ENCODE measurements at regions not wholly inside any gene's neighbourhood (a gene's known extent, or its start where the extent isn't known, plus 50 kb on each side); places are given as distances from the start of the nearest gene placed in this dataset.
A peak's percentile ranks its signal among the peaks of the same experiment; 100 is the strongest.

GRCh38 chr12:115771601-115772000 is 505.9 kb downstream of the MED13L start (continued):
- TF ChIP-seq POU6F1 (CRISPR knock-in tag; IDR thresholded peaks at IDR 0.05; ENCODE audit: borderline replicate concordance, low read depth) (no peak), ZNF8 (CRISPR knock-in tag; IDR thresholded peaks at IDR 0.05) (no peak), CREB5 (CRISPR knock-in tag; IDR thresholded peaks at IDR 0.05; ENCODE audit: low read depth) (no peak), GLIS3 (CRISPR knock-in tag; IDR thresholded peaks at IDR 0.05) (no peak), CSDC2 (CRISPR knock-in tag; IDR thresholded peaks at IDR 0.05) (no peak)

GRCh38 chr12:115771065-115771464 is 506.4 kb downstream of the MED13L start:
- no peak for TF ChIP-seq ESRRG (CRISPR knock-in tag; IDR thresholded peaks at IDR 0.05)
- TF ChIP-seq PPARA (CRISPR knock-in tag; IDR thresholded peaks at IDR 0.05; ENCODE audit: borderline replicate concordance), result no peak
- no peak for TF ChIP-seq ZNF565 (CRISPR knock-in tag; conservative IDR thresholded peaks at IDR 0.05; ENCODE audit: low read depth)
- peak; percentile 91 for TF ChIP-seq ZNF70 (CRISPR knock-in tag; IDR thresholded peaks at IDR 0.05)
- no peak for TF ChIP-seq ZFP3 (CRISPR knock-in tag; IDR thresholded peaks at IDR 0.05)
- TF ChIP-seq TCF4 (CRISPR knock-in tag; IDR thresholded peaks at IDR 0.05; ENCODE audit: borderline replicate concordance), result no peak
- no peak for ATAC-seq

GRCh38 chr12:115770643-115771042 is 506.9 kb downstream of the MED13L start:
- no peak for ATAC-seq
- TF ChIP-seq GLIS3 (CRISPR knock-in tag; IDR thresholded peaks at IDR 0.05) (no peak), CSDC2 (CRISPR knock-in tag; IDR thresholded peaks at IDR 0.05) (no peak), ZC3H10 (CRISPR knock-in tag; IDR thresholded peaks at IDR 0.05) (no peak)

- TF ChIP-seq PATZ1 (CRISPR knock-in tag; IDR thresholded peaks at IDR 0.05; ENCODE audit: borderline replicate concordance) (no peak), BACH2 (CRISPR knock-in tag; IDR thresholded peaks at IDR 0.05; ENCODE audit: borderline replicate concordance) (no peak), CREB5 (CRISPR knock-in tag; IDR thresholded peaks at IDR 0.05; ENCODE audit: low read depth) (no peak), ZFP3 (CRISPR knock-in tag; IDR thresholded peaks at IDR 0.05) (no peak), ESRRG (CRISPR knock-in tag; IDR thresholded peaks at IDR 0.05) (no peak), ARNTL (CRISPR knock-in tag; IDR thresholded peaks at IDR 0.05; ENCODE audit: borderline replicate concordance, low read depth) (no peak), GLIS3 (CRISPR knock-in tag; IDR thresholded peaks at IDR 0.05) (no peak), ISL1 (CRISPR knock-in tag; IDR thresholded peaks at IDR 0.05) (no peak), ZNF565 (CRISPR knock-in tag; conservative IDR thresholded peaks at IDR 0.05; ENCODE audit: low read depth) (no peak), TOX (CRISPR knock-in tag; IDR thresholded peaks at IDR 0.05; ENCODE audit: borderline replicate concordance) (no peak), TSHZ2 (CRISPR knock-in tag; IDR thresholded peaks at IDR 0.05) (no peak), OSR1 (CRISPR knock-in tag; IDR thresholded peaks at IDR 0.05) (no peak), CSRNP3 (CRISPR knock-in tag; IDR thresholded peaks at IDR 0.05) (no peak), RARB (CRISPR knock-in tag; IDR thresholded peaks at IDR 0.05) (no peak)
- ATAC-seq, result no peak
Measured at GRCh38 chr12:115767916-115768315, 509.6 kb downstream of the MED13L start.
